GM20000 (cell line): ENCODE measurements at regions not wholly inside any gene's neighbourhood (a gene's known extent, or its start where the extent isn't known, plus 50 kb on each side); places are given as distances from the start of the nearest gene placed in this dataset.
"Not testable (repeated sequence)": the region's sequence is repeated elsewhere in the genome, so short reads cannot be mapped to it uniquely, and the experiment has no call there.

Source experiments
- DNase-seq: peaks from one replicate; pipeline ENCODE4 v3.0.0; 2012; ENCODE audit warnings: low spot score
- CTCF ChIP-seq: IDR thresholded peaks from 2 replicates; pipeline ENCODE4 v1.5.1; 2012; ENCODE audit warnings: mild to moderate bottlenecking, control low read depth; ENCODE audit errors: extremely low read depth, missing control alignments

- DNase-seq, result no peak
- no peak for TF ChIP-seq CTCF
These were observed 850.4 kb upstream of the AADAT start for GRCh38 chr4:170940043-170940724.

GRCh38 chr4:170938588-170938987 is 848.8 kb upstream of the AADAT start:
- DNase-seq, result no peak
- TF ChIP-seq CTCF, result no peak

- no peak for DNase-seq
- TF ChIP-seq CTCF, result no peak
These were observed 841.6 kb upstream of the AADAT start for GRCh38 chr4:170931321-170931720.

GRCh38 chr4:170888660-170889059 is 798.9 kb upstream of the AADAT start:
- no peak for TF ChIP-seq CTCF
- no peak for DNase-seq

- no peak for TF ChIP-seq CTCF
- no peak for DNase-seq
These were observed 797.6 kb upstream of the AADAT start for GRCh38 chr4:170887396-170887795.

- no peak for DNase-seq
- TF ChIP-seq CTCF, result no peak
These were observed 795.3 kb upstream of the AADAT start for GRCh38 chr4:170884969-170885570.

- not testable (repeated sequence) for DNase-seq
These were observed 791.9 kb upstream of the AADAT start for GRCh38 chr4:170881646-170882045.

- no peak for DNase-seq
These were observed 786.1 kb upstream of the AADAT start for GRCh38 chr4:170875868-170876267.

More at GRCh38 chr4:170875868-170876267, 786.1 kb upstream of the AADAT start:
- TF ChIP-seq CTCF, result no peak
